ENCODE measurements at regions not wholly inside any gene's neighbourhood (a gene's known extent, or its start where the extent isn't known, plus 50 kb on each side); places are given as distances from the start of the nearest gene placed in this dataset.

DNA sequence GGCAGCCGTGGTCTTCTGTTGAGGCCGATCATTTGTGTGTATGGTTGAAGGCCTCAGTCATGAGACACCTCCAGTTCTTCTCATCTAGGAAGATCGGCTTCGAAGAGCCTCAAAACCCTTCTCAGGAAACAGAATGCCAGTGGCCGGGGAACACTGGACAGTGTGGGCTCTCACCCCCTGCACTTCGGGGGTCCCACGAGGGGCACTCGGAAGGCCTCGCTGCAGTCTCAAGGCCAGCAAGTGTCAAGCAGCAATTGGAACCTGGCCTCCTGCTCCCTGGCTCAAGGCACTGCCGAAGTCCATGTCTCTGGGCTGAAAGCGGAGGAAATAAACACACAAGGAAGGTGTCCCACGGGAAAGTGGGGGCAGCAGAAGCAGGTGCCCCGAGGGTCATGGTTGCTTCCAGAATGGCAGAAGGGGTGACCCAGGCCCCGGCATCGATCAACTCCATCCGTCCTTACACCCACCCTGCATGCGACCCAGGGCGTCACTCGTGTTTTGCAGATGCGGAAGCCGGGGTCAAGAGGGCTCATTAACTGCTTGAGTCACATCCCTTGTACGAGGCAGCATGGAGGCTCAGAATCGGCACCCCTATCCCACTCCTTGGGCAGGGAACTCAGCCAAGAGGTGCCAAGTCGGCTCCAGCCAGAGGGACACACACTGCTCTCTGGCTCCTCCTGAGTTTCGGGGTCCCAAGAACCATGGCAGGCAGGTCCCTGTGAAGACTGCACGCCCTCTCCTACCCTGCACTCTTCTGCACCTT is 231.3 kb upstream of the SHH start:
- Mint-ChIP-seq H3K4me3 (ENCODE audit: unreplicated experiment) (no peak overlapping the region), H3K9me3 (ENCODE audit: unreplicated experiment) (peaks cover 3% of the 10 kb centered on the region), H3K27ac (ENCODE audit: unreplicated experiment) (no peak overlapping the region), H3K4me1 (ENCODE audit: low read depth, unreplicated experiment) (no peaks in the 10 kb centered on the region), H3K36me3 (ENCODE audit: low read depth, unreplicated experiment) (no peaks in the 10 kb centered on the region), H3K27me3 (ENCODE audit: low read depth, unreplicated experiment) (peaks cover 39% of the 10 kb centered on the region)
- H2AFZ ChIP-seq (ENCODE audit: low read depth, low read length): no peak overlapping the region
- TF ChIP-seq, protein P1, sequence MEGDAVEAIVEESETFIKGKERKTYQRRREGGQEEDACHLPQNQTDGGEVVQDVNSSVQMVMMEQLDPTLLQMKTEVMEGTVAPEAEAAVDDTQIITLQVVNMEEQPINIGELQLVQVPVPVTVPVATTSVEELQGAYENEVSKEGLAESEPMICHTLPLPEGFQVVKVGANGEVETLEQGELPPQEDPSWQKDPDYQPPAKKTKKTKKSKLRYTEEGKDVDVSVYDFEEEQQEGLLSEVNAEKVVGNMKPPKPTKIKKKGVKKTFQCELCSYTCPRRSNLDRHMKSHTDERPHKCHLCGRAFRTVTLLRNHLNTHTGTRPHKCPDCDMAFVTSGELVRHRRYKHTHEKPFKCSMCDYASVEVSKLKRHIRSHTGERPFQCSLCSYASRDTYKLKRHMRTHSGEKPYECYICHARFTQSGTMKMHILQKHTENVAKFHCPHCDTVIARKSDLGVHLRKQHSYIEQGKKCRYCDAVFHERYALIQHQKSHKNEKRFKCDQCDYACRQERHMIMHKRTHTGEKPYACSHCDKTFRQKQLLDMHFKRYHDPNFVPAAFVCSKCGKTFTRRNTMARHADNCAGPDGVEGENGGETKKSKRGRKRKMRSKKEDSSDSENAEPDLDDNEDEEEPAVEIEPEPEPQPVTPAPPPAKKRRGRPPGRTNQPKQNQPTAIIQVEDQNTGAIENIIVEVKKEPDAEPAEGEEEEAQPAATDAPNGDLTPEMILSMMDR (IDR thresholded peaks at IDR 0.05; ENCODE audit: insufficient read depth, low read depth, low read length): no peak
- TF ChIP-seq EZH2 (IDR thresholded peaks at IDR 0.05; ENCODE audit: insufficient read depth, low read length): no peak
- H3K4me1 ChIP-seq (ENCODE audit: insufficient read depth, low read length): no peaks in the 10 kb centered on the region
- H3K36me3 ChIP-seq (ENCODE audit: insufficient read depth, low read length): no peaks in the 10 kb centered on the region
- DNase-seq (ENCODE audit: low read depth) (no peak), FAIRE-seq (no peak)
- no peak overlapping the region for H3K4me3 ChIP-seq (ENCODE audit: insufficient read depth, low read depth, low read length)
- no peak overlapping the region for H3K9ac ChIP-seq (ENCODE audit: low read length)
- no peak overlapping the region for H3K4me2 ChIP-seq (ENCODE audit: low read length)
- H3K27ac ChIP-seq (ENCODE audit: low read depth, low read length): no peak overlapping the region
- no peaks in the 10 kb centered on the region for H4K20me1 ChIP-seq (ENCODE audit: insufficient read depth, low read length)
- no peaks in the 10 kb centered on the region for H3K9me3 ChIP-seq (ENCODE audit: insufficient read depth, low read depth, low read length)
- H3K27me3 ChIP-seq (ENCODE audit: insufficient read depth, low read length): no peaks in the 10 kb centered on the region
- no peaks in the 10 kb centered on the region for H3K79me2 ChIP-seq (ENCODE audit: insufficient read depth, low read length)

DNA sequence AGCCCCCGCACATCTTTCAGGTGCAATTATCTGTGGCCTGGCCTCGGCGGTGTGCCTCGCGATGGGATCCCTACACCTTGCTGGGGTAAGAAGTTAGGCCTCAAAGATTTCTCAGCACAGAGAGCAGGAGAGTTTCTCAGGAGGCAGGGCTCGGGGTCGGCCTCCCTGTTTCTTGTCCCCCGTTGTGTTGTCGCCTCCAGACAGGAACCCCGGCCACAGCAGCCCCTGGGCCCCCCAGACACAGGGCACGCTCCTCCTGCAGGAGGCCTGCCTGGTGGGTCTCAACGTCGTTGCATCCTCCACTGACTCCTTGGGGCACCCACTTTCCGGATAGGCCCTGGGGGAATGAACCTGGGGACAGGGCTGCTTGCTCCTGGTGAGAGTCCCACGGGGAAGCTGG is 229.1 kb upstream of the SHH start:
- Histone ChIP-seq H3K27me3 (ENCODE audit: insufficient read depth, low read length) (no peaks in the 10 kb centered on the region), H3K36me3 (ENCODE audit: insufficient read depth, low read length) (no peaks in the 10 kb centered on the region), H3K79me2 (ENCODE audit: insufficient read depth, low read length) (no peaks in the 10 kb centered on the region), H2AFZ (ENCODE audit: low read depth, low read length) (no peak overlapping the region), H3K4me2 (ENCODE audit: low read length) (no peak overlapping the region), H4K20me1 (ENCODE audit: insufficient read depth, low read length) (no peaks in the 10 kb centered on the region), H3K9ac (ENCODE audit: low read length) (no peak overlapping the region), H3K27ac (ENCODE audit: low read depth, low read length) (no peak overlapping the region), H3K9me3 (ENCODE audit: insufficient read depth, low read depth, low read length) (no peaks in the 10 kb centered on the region), H3K4me1 (ENCODE audit: insufficient read depth, low read length) (no peaks in the 10 kb centered on the region), H3K4me3 (ENCODE audit: insufficient read depth, low read depth, low read length) (no peak overlapping the region)
- Mint-ChIP-seq H3K27ac (ENCODE audit: unreplicated experiment) (no peak overlapping the region), H3K4me3 (ENCODE audit: unreplicated experiment) (no peak overlapping the region), H3K4me1 (ENCODE audit: low read depth, unreplicated experiment) (no peaks in the 10 kb centered on the region), H3K36me3 (ENCODE audit: low read depth, unreplicated experiment) (no peaks in the 10 kb centered on the region), H3K9me3 (ENCODE audit: unreplicated experiment) (no peaks in the 10 kb centered on the region), H3K27me3 (ENCODE audit: low read depth, unreplicated experiment) (peaks cover 35% of the 10 kb centered on the region)
- no peak for DNase-seq (ENCODE audit: low read depth)
- TF ChIP-seq EZH2 (IDR thresholded peaks at IDR 0.05; ENCODE audit: insufficient read depth, low read length): no peak
- TF ChIP-seq, protein P1 (IDR thresholded peaks at IDR 0.05; ENCODE audit: insufficient read depth, low read depth, low read length): no peak
- FAIRE-seq: no peak

DNA sequence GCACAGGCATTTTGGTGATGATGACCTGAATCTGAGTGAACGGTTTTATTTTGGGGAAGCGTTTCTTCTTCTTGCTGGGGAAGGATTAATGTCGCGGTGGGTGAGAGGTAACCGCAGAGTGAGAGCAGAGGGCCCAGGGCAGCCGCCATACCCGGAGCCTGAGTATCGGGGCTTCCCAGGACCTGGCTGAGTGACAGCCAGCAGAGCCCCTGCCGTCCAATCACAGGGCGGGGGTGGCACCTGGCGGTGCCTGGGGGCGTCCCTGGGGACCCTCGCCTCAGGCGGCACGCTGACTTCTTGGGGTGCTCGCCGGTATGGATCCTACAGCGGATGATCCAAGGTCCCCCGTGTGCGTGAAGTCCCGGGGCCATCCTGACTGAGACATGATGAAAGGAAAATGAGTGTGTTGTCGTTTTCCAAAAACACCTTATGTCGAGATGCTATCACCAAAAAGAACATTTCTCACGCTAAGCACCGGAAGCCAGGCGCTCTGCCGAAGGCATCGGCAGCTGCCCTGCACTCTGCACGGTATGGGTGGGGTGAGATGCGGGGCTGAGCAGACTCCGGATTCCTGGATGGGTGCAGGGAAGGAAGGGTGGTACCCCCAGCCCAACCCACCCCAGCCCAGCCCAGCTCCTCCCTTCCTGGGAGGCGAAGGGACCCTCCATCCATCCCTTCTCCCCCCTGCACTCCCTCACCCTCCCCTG is 227.9 kb upstream of the SHH start:
- Mint-ChIP-seq H3K36me3 (ENCODE audit: low read depth, unreplicated experiment) (no peaks in the 10 kb centered on the region), H3K4me1 (ENCODE audit: low read depth, unreplicated experiment) (no peaks in the 10 kb centered on the region), H3K4me3 (ENCODE audit: unreplicated experiment) (no peak overlapping the region), H3K9me3 (ENCODE audit: unreplicated experiment) (no peaks in the 10 kb centered on the region), H3K27ac (ENCODE audit: unreplicated experiment) (no peak overlapping the region), H3K27me3 (ENCODE audit: low read depth, unreplicated experiment) (peaks cover 36% of the 10 kb centered on the region)
- DNase-seq (ENCODE audit: low read depth) (no peak), FAIRE-seq (no peak)
- Histone ChIP-seq H4K20me1 (ENCODE audit: insufficient read depth, low read length) (no peaks in the 10 kb centered on the region), H3K27me3 (ENCODE audit: insufficient read depth, low read length) (no peaks in the 10 kb centered on the region), H3K36me3 (ENCODE audit: insufficient read depth, low read length) (no peaks in the 10 kb centered on the region), H3K4me2 (ENCODE audit: low read length) (no peak overlapping the region), H3K4me1 (ENCODE audit: insufficient read depth, low read length) (no peaks in the 10 kb centered on the region), H2AFZ (ENCODE audit: low read depth, low read length) (no peak overlapping the region), H3K27ac (ENCODE audit: low read depth, low read length) (no peak overlapping the region), H3K9ac (ENCODE audit: low read length) (no peak overlapping the region), H3K9me3 (ENCODE audit: insufficient read depth, low read depth, low read length) (no peaks in the 10 kb centered on the region), H3K79me2 (ENCODE audit: insufficient read depth, low read length) (no peaks in the 10 kb centered on the region), H3K4me3 (ENCODE audit: insufficient read depth, low read depth, low read length) (no peak overlapping the region)
- TF ChIP-seq EZH2 (IDR thresholded peaks at IDR 0.05; ENCODE audit: insufficient read depth, low read length): no peak
- TF ChIP-seq, protein P1 (IDR thresholded peaks at IDR 0.05; ENCODE audit: insufficient read depth, low read depth, low read length): no peak
